ENCODE measurements at regions not wholly inside any gene's neighbourhood (a gene's known extent, or its start where the extent isn't known, plus 50 kb on each side); places are given as distances from the start of the nearest gene placed in this dataset.

GRCh38 chrX:125378205-125378604 lies 58.5 kb downstream of the TEX13C start:
- Histone ChIP-seq H3K27me3 (ENCODE audit: control insufficient read depth in 2 of 2, insufficient read depth in 2 of 2, low read length in 2 of 2) (no peaks in the 10 kb centered on the region), H3K36me3 (ENCODE audit: control insufficient read depth, insufficient read depth, low read length) (no peaks in the 10 kb centered on the region), H3K9me3 (replicated peaks; ENCODE audit: control insufficient read depth, insufficient read depth, low read depth, low read length) (no peaks in the 10 kb centered on the region), H3K9ac (ENCODE audit: insufficient read depth in 1 of 2, low read depth in 2 of 2, low read length in 2 of 2) (no peak overlapping the region), H2AFZ (ENCODE audit: low read depth, low read length) (peak overlapping the region; percentile 43), H3K4me1 (replicated peaks in 1 of 2; ENCODE audit: control insufficient read depth in 2 of 2, insufficient read depth in 2 of 2, low read length in 2 of 2) (no peaks in the 10 kb centered on the region), H3K4me3 (no peak overlapping the region), H3K9me1 (ENCODE audit: control insufficient read depth, insufficient read depth, low read length) (no peaks in the 10 kb centered on the region), H3K4me2 (ENCODE audit: insufficient read depth, low read length) (no peak overlapping the region), H3K79me2 (ENCODE audit: control insufficient read depth, insufficient read depth, low read length) (no peaks in the 10 kb centered on the region), H3K27ac (ENCODE audit: extremely low read depth, low read depth, low read length) (no peak overlapping the region), H4K20me1 (replicated peaks; ENCODE audit: control insufficient read depth, insufficient read depth, low read length) (no peaks in the 10 kb centered on the region)
- in situ Hi-C loops (cut with MboI) (no loop called here), intact Hi-C loops (cut with micrococcal nuclease) (loop anchor here (2.0 kb wide), 1 partner anchor 59 kb away; no protein-coding TSS in a partner anchor)
- POLR2A ChIA-PET: interaction anchor here (0.6 to 0.8 kb wide), 2 partner anchors 22 to 49 kb away, joined by 3 to 4 read pairs; no protein-coding TSS in a partner anchor
- no peak for TF ChIP-seq BRD9 (IDR thresholded peaks at IDR 0.05; ENCODE audit: low read depth, partially characterized antibody)
- TF ChIP-seq ZNF507 (tag; conservative IDR thresholded peaks at IDR 0.05): no peak
- TF ChIP-seq BRCA1 (IDR thresholded peaks at IDR 0.05): no peak
- no peak for TF ChIP-seq BRCA1 (CRISPR knock-in tag; IDR thresholded peaks at IDR 0.05)
- TF ChIP-seq RFX1 (IDR thresholded peaks at IDR 0.05): no peak
- TF ChIP-seq REST (IDR thresholded peaks at IDR 0.05; ENCODE audit: borderline replicate concordance): peak; percentile 13; the same call in 1 of the 2 replicates
- no peak for TF ChIP-seq REST (CRISPR knock-in tag; IDR thresholded peaks at IDR 0.05; ENCODE audit: low read depth)
- peak in 2 of 3 experiments; percentile 4 to 47; a peak in 3 of 6 replicates for TF ChIP-seq CTCF (IDR thresholded peaks at IDR 0.05 in 2 of 3, conservative IDR thresholded peaks at IDR 0.05 in 1 of 3; ENCODE audit: insufficient read depth in 2 of 3, low read depth in 1 of 3, low read length in 3 of 3)
- no peak for TF ChIP-seq SREBF1 (IDR thresholded peaks at IDR 0.05; ENCODE audit: borderline replicate concordance, low read depth, low read length)
- no peak for TF ChIP-seq RBM22 (IDR thresholded peaks at IDR 0.05; ENCODE audit: low read depth, low read length, poor library complexity, severe bottlenecking)
- peak in 1 of 2 experiments; percentile 53; a peak in 3 of 4 replicates for TF ChIP-seq RAD21 (CRISPR knock-in tag; conservative IDR thresholded peaks at IDR 0.05 in 1 of 2, IDR thresholded peaks at IDR 0.05 in 1 of 2)
- no TSS peak for BruUV-seq (replicated peaks)
- peak in 1 of 4 experiments; percentile 10 for DNase-seq (ENCODE audit: extremely low read depth in 1 of 4, low spot score in 3 of 4)
- FAIRE-seq: no peak
- 33% methylated on average over 4 of the region's 4 CpGs for WGBS (ENCODE audit: insufficient coverage, low coverage, missing lambda C conversion rate)
- CTCF ChIA-PET (ENCODE audit: low intra/inter-chr PET ratio): no interaction called here
- peak; percentile 67 for ATAC-seq
